Epidermal melanocyte (primary cell): ENCODE measurements at regions not wholly inside any gene's neighbourhood (a gene's known extent, or its start where the extent isn't known, plus 50 kb on each side); places are given as distances from the start of the nearest gene placed in this dataset.

ENCODE experiments used
- DNase-seq: peaks from one replicate; pipeline ENCODE4 v3.0.0; 2011; ENCODE audit warnings: low spot score; ENCODE audit not compliant: insufficient read length

GRCh38 chr11:134583397-134583990 lies 171.5 kb upstream of the B3GAT1 start:
- DNase-seq = no peak

GRCh38 chr11:134582770-134583095 lies 170.7 kb upstream of the B3GAT1 start:
- no peak for DNase-seq

DNA sequence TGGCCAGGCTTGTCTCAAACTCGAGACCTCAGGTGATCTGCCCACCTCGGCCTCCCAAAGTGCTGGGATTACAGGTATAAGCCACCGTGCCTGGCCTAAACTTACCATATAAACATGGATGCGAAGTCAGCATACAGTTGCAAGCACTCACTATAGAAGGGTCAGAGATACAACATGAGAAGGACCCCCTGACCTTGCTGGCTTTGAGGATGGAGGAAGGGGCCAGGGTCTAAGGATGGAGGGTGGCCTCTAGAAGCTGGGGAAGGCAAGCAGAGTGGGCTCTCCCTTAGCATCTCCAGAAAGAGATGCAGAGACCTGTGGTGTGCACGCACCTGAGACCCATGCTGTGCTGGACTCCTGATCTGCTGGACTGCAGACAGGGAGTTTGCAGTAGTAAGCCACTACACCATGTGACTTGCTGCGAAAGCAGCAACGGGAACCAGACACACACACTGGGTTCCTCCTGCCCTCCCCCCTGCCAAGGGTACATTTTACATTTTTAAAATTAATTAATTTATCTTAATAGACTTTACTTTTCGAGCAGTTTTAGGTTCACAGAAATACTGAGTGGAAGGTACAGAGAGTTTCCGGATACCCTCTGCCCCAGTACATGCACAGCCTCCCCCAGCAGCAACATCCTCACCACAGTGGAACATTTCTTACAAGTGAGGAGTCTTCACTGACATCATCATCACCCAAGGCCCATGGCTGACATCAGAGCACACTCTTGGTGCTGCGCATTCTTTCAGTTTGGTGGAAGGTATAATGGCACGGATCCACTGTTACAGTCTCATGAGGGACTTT lies 170.1 kb upstream of the B3GAT1 start:
- no peak for DNase-seq

- DNase-seq = no peak
These were observed 169.1 kb upstream of the B3GAT1 start for GRCh38 chr11:134581121-134581626.

DNA sequence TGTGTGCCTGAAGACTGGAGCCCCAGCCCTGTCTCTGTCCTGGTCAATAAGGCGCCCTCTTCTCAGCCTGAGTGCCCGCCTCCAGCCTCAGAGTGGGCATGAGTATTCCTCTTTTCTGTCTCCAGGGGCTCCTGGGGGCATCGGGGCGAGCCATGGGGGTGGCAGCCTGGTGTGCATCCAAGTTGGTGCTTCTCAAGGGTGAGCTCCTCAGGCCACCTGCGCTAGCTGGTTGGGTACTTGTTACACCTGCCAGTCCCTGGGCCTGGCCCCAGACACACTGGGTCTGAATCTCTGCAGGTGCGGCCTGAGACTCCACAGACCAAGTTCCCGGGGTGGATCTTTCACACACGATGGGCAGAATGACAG lies 168.6 kb upstream of the B3GAT1 start:
- no peak for DNase-seq

DNA sequence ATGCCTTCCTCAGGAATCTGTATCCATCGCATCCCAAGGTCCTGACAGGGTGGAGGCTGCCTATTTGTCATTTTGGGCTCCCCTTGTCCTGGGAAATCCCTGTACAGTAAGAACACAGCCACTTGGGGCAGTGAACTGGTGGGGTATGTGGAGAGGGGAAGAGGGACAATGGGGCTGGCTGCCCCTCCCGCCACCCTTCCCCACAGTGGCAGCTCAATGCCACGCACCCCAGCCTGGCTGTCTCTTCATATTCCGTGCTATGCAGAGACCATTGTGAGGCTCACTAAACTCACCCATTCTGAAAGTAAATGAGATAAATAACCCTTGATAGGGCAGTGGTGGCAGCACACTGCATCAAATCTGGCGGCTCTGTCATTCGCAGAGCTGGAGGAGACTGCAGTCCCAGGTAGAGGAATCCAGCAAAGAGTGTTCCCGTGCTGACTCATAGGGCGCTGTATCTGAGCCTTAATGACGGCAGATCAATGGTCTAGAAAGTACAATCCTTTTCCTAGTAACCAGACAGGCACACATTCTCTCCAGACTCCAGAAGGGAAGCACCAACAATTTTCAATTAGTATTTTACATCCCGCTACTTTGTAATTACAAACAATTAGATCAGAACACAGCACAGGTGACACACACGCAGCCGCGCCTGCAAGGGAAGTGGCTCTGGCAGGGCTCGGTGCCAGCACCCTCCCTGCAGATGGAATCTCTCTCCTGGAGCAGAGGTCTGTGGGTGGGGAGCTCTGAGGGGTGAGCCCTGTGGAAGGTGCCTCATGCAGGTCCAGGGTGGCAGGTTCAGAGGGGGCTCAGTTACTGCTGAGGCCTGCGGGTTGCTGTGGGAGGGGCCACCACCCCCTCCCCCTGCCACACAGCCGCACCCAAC lies 167.9 kb upstream of the B3GAT1 start:
- DNase-seq = no peak

- no peak for DNase-seq
These were observed 167.0 kb upstream of the B3GAT1 start for GRCh38 chr11:134578807-134579723.

DNA sequence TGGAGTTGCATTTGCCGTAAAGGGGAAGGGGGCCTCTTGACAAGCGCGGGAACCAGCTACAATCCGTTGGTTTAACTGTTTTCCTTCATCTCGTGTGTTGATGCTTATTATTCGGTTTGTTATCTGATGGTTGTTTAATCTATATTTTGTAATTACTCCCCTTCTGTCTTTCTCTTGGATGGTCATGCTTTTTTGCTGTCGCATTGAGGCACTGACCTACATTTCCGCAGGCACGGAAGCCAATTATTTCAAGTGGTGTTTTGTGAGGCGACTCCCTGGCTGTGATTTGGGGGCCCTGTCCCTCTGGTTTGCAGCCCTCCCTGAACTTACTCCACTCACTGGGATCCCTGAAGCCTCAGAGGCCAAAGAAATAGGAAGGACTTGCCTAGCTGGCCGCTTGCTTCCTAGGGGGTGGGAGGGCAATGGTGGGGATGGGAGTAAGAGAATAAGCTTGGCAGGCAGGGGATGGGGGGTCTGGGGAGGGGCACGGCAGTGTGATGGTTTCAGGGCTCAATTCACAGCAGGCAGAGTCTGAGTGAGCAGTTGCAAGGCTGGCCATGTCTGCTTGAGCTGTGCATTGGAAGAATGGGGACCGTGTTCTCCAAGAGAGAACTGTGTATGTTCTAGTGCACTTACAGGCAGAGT lies 165.8 kb upstream of the B3GAT1 start:
- no peak for DNase-seq

- DNase-seq = no peak
These were observed 164.7 kb upstream of the B3GAT1 start for GRCh38 chr11:134576721-134577171.

- DNase-seq = no peak
These were observed 164.2 kb upstream of the B3GAT1 start for GRCh38 chr11:134576286-134576685.

DNA sequence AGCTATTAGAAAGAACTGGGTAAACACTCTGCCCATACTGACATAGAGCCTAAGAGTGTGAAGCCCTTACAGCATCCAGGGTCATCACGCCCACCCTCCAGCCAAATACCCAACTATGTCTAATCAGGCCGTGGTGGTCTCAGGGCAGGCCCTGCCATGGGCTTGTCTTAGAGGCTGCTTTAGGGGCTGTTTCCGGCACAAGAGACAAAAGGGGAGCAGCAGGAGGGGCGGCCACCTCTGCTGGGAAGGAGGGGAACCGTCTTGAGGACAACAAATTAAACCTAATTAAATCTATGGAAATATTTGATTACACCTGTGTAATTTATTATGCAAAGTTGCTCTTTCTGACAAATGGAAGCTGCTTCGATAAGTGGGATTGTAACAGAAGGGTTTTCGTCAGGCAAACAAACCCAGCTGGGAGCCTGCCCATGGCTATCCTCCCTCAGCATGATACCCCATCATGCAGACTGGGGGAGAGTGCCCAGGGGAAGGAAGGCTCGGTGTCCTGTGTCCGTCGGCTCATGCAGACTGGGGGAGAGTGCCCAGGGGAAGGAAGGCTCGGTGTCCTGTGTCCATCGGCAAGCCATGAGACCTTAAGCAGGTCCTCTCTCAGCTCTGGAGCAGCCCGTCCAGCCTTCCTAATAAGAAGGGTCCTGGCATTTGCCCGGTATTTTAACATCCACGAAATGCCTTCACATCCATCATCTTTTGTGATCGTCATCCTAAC lies 163.6 kb upstream of the B3GAT1 start:
- DNase-seq = no peak

DNA sequence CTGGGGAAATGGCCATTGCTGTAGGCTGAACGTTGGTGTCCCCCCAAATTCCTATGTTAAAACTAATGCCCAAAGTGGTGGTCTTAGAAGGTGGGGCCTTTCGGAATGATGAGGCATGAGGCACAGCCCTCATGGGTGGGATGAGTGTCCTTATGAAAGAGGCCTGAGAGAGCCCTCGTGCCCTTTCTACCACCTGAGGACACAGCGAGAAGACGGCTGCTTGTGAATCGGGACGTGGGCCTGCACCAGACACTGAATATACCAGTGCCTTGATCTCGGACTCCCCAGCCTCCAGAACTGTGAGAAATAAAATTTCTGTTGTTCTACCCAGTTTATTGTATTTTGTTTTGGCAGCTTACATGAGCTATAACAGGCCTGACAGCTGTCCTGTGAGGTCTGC lies 162.9 kb upstream of the B3GAT1 start:
- no peak for DNase-seq

DNA sequence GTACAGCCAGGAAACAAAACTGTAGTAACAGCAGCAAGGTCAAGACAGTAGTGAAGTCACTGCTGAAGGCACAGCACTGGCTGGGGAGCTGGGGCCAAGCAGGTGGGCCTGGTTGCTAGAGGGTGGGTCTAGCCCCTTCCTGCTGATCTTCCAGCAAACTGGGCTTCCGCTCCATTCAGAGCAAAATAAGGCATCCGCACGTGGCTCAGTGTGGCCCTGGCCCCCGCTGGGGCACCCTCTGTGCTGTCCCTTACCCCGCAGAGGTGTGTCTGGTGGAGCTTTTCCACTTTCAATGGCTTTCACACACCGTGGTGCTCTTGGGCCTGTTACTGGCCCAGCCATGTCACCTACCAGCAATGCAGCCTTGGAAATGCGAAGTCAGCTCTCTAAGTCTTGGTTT lies 162.4 kb upstream of the B3GAT1 start:
- DNase-seq = no peak

- DNase-seq = no peak
These were observed 161.8 kb upstream of the B3GAT1 start for GRCh38 chr11:134573857-134574256.

GRCh38 chr11:134572741-134573675 lies 161.0 kb upstream of the B3GAT1 start:
- no peak for DNase-seq

GRCh38 chr11:134571301-134571700 lies 159.3 kb upstream of the B3GAT1 start:
- no peak for DNase-seq

DNA sequence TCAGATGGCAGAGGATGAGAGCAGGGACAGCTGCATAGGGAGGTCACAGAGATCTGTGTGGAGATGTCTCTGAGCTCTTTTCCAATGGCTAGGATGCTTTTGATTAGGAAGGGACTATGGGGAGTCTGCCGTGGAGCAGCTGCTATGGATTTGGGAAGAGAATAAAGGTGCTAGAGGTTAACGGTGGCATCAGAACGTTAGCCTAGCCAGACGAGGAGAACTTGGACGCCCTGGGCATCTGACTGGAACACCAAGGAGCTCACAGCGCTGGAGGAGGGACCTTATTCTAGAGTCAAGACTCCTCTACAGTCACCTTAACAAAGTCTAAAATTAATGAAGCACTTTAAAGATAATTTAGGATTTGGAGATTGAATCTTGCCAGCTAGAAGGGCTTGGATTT lies 157.2 kb upstream of the B3GAT1 start:
- DNase-seq = no peak

- no peak for DNase-seq
These were observed 154.3 kb upstream of the B3GAT1 start for GRCh38 chr11:134566311-134566710.
